MCF 10A (cell line): ENCODE measurements at regions not wholly inside any gene's neighbourhood (a gene's known extent, or its start where the extent isn't known, plus 50 kb on each side); places are given as distances from the start of the nearest gene placed in this dataset.
A peak's percentile ranks its signal among the peaks of the same experiment; 100 is the strongest.

Source experiments
- BruUV-seq: library from RNA; stranded (reverse); fragments of 400-500 nt; replicated peaks from 2 replicates; lab custom pipeline; 2021; lab: Mats Ljungman, UMichigan
- CTCF ChIA-PET: fragments of 300-600 bp; sonication (Branson Sonifier 250); formaldehyde crosslinking; extraction: SDS; loops from one replicate; lab custom pipeline; 2021; ENCODE audit warnings: antibody characterized with exemption, inconsistent platforms; lab: Yijun Ruan, JAX
- POLR2A ChIA-PET: fragments of 300-600, 350-650 bp; sonication (Branson Sonifier 250); formaldehyde crosslinking; extraction: SDS; loops from one replicate; lab custom pipeline; 2020; ENCODE audit warnings: antibody characterized with exemption, inconsistent platforms; lab: Yijun Ruan, JAX
- DNase-seq: peaks from one replicate; pipeline ENCODE4 v3.0.0-alpha.2; 2018; ENCODE audit not compliant: unreplicated experiment
- H3K27ac Mint-ChIP-seq: one replicate; pipeline ENCODE4 v1.8.0; 2022; ENCODE audit warnings: mild to moderate bottlenecking, low read depth, mixed read lengths; ENCODE audit not compliant: unreplicated experiment
- H3K27me3 Mint-ChIP-seq: one replicate; pipeline ENCODE4 v1.8.0; 2022; ENCODE audit warnings: mixed read lengths; ENCODE audit not compliant: insufficient read depth, unreplicated experiment
- H3K36me3 Mint-ChIP-seq: one replicate; pipeline ENCODE4 v1.8.0; 2022; ENCODE audit warnings: mild to moderate bottlenecking, moderate library complexity, mixed read lengths; ENCODE audit not compliant: insufficient read depth, unreplicated experiment
- H3K4me1 Mint-ChIP-seq: one replicate; pipeline ENCODE4 v1.8.0; 2022; ENCODE audit warnings: mixed read lengths; ENCODE audit not compliant: insufficient read depth, unreplicated experiment
- H3K4me3 Mint-ChIP-seq: one replicate; pipeline ENCODE4 v1.8.0; 2022; ENCODE audit warnings: mild to moderate bottlenecking, moderate library complexity, mixed read lengths; ENCODE audit not compliant: unreplicated experiment
- H3K9me3 Mint-ChIP-seq: one replicate; pipeline ENCODE4 v1.8.0; 2022; ENCODE audit warnings: mixed read lengths; ENCODE audit not compliant: unreplicated experiment
- intact Hi-C: fragments of 100-400 bp; cut with micrococcal nuclease; formaldehyde crosslinking; loops from 2 replicates; pipeline ENCODE4 v1.14.1; 2022
- TF ChIP-seq, protein P1 (sequence below): fragments of 200-600 bp; IDR thresholded peaks from one replicate; pipeline ENCODE4 v1.8.0; 2022; ENCODE audit warnings: antibody characterized with exemption, mild to moderate bottlenecking; ENCODE audit not compliant: unreplicated experiment

GRCh38 chr9:109549386-109549785 is 51.3 kb upstream of the PTPN3 start:
- BruUV-seq = no TSS peak
- no peak for DNase-seq
- ChIA-PET POLR2A (no interaction called here), CTCF (interaction anchor here (0.6 kb wide), 1 partner anchor 79 kb away, joined by 3 read pairs; no protein-coding TSS in a partner anchor)
- H3K27ac Mint-ChIP-seq = no peak overlapping the region
- H3K4me1 Mint-ChIP-seq = peaks cover 19% of the 10 kb centered on the region
- peaks cover 6% of the 10 kb centered on the region for H3K36me3 Mint-ChIP-seq
- H3K4me3 Mint-ChIP-seq = no peak overlapping the region
- peaks cover 8% of the 10 kb centered on the region for H3K9me3 Mint-ChIP-seq
- no peaks in the 10 kb centered on the region for H3K27me3 Mint-ChIP-seq
- intact Hi-C loops = no loop called here
- TF ChIP-seq, protein P1, sequence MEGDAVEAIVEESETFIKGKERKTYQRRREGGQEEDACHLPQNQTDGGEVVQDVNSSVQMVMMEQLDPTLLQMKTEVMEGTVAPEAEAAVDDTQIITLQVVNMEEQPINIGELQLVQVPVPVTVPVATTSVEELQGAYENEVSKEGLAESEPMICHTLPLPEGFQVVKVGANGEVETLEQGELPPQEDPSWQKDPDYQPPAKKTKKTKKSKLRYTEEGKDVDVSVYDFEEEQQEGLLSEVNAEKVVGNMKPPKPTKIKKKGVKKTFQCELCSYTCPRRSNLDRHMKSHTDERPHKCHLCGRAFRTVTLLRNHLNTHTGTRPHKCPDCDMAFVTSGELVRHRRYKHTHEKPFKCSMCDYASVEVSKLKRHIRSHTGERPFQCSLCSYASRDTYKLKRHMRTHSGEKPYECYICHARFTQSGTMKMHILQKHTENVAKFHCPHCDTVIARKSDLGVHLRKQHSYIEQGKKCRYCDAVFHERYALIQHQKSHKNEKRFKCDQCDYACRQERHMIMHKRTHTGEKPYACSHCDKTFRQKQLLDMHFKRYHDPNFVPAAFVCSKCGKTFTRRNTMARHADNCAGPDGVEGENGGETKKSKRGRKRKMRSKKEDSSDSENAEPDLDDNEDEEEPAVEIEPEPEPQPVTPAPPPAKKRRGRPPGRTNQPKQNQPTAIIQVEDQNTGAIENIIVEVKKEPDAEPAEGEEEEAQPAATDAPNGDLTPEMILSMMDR = no peak

DNA sequence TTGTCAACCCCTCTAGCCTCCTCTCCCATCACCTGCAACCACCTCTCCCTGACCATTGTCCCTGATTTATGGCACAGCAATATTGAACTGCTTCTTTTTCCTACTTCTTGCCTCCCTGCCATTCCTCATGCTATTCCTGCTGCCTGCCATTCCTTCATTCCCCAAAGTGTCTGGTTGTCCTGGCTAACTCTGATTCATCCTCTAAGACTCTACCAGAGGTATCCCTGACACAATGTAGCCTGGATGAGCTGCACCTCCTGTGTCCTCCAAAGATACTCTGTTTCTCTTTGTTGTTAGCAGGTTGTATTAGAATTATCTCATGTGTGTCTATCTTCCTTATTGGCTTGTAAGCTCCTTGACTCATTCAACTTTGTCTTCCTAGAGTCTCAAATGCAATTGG is 53.5 kb upstream of the PTPN3 start:
- Mint-ChIP-seq H3K36me3 (peaks cover 6% of the 10 kb centered on the region), H3K27ac (peak overlapping the region; percentile 36)

DNA sequence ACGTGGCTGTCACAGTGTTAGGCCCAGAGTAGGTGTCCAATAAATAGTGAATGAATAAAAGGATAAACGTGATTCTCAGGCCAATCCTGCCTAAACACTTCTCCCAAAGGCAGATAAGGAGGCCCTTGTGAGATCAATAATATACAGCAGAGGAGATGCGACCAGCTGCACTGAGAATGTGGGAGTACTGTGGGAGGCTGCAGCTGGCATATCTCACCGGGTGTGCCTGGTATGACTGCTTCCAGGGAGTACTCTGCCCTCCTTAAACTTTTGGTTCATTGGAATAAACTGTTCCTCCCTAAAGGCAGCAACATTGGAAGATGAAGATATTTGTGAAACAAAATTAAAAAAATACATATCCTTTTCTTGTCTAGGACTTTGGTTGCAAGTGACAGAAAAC is 57.1 kb upstream of the PTPN3 start:
- H3K27me3 Mint-ChIP-seq = no peaks in the 10 kb centered on the region
- no peak for DNase-seq
- H3K4me1 Mint-ChIP-seq = peaks cover 58% of the 10 kb centered on the region
- ChIA-PET CTCF (interaction anchor here (0.6 to 1.3 kb wide), 4 partner anchors 11 to 535 kb away, joined by 3 to 4 read pairs (median 4); no protein-coding TSS in a partner anchor), POLR2A (interaction anchor here (0.6 to 1.7 kb wide), 11 partner anchors 11 to 786 kb away, joined by 3 to 26 read pairs (median 4); no protein-coding TSS in a partner anchor)
- peaks cover 7% of the 10 kb centered on the region for H3K36me3 Mint-ChIP-seq
- BruUV-seq = no TSS peak
- H3K27ac Mint-ChIP-seq = peak overlapping the region; percentile 66
- H3K4me3 Mint-ChIP-seq = no peak overlapping the region
- intact Hi-C loops = no loop called here
- TF ChIP-seq, protein P1 = no peak
- H3K9me3 Mint-ChIP-seq = no peaks in the 10 kb centered on the region

More for the DNA sequence above, 53.5 kb upstream of the PTPN3 start:
- peaks cover 37% of the 10 kb centered on the region for H3K4me1 Mint-ChIP-seq
- ChIA-PET CTCF (interaction anchor here (0.5 to 0.8 kb wide), 2 partner anchors 15 to 205 kb away, joined by 3 to 4 read pairs; no protein-coding TSS in a partner anchor), POLR2A (no interaction called here)
- H3K4me3 Mint-ChIP-seq = no peak overlapping the region
- intact Hi-C loops = no loop called here
- DNase-seq = no peak
- H3K27me3 Mint-ChIP-seq = no peaks in the 10 kb centered on the region
- H3K9me3 Mint-ChIP-seq = peaks cover 8% of the 10 kb centered on the region
- no TSS peak for BruUV-seq
- TF ChIP-seq, protein P1 = no peak

DNA sequence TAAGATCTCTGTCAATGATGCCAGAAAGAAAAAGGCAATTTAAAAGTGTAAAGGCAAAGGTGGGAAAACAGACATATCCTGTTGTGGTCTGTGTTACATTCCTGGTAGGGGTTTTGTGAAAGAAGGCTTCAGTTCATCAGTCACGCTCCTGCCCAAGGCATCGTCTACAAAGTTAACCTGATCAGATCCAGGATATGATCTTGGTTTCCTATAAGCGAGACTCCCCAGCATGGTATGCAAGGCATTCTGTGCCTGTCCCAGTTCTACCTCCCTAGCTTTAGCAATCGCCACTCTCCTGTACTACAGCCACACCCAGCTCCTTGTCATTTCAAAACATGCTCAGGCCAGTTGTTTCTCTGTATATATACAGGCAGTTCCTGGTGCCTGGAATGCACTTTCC is 58.0 kb upstream of the PTPN3 start:
- TF ChIP-seq, protein P1 = no peak
- Mint-ChIP-seq H3K9me3 (no peaks in the 10 kb centered on the region), H3K36me3 (peaks cover 13% of the 10 kb centered on the region), H3K4me1 (peaks cover 58% of the 10 kb centered on the region), H3K27ac (peak overlapping the region; percentile 66), H3K27me3 (no peaks in the 10 kb centered on the region), H3K4me3 (peak overlapping the region; percentile 1)
- peak; percentile 65 for DNase-seq
- ChIA-PET POLR2A (interaction anchor here (0.6 to 1.7 kb wide), 16 partner anchors 10 to 772 kb away, joined by 3 to 26 read pairs (median 3); no protein-coding TSS in a partner anchor), CTCF (interaction anchor here (0.5 to 1.3 kb wide), 5 partner anchors 10 to 769 kb away, joined by 3 to 4 read pairs (median 4); no protein-coding TSS in a partner anchor)
- BruUV-seq = no TSS peak
- intact Hi-C loops = no loop called here
